LHCN-M2 (cell line): ENCODE measurements at regions not wholly inside any gene's neighbourhood (a gene's known extent, or its start where the extent isn't known, plus 50 kb on each side); places are given as distances from the start of the nearest gene placed in this dataset.
"Not testable (repeated sequence)": the region's sequence is repeated elsewhere in the genome, so short reads cannot be mapped to it uniquely, and the experiment has no call there.

Experiments
- DNase-seq: peaks from one replicate; pipeline ENCODE4 v3.0.0-alpha.2; 2012; ENCODE audit warnings: low read depth

- DNase-seq, result no peak
Measured at GRCh38 chr4:59704616-59705015, 1495.5 kb upstream of the ADGRL3 start.

GRCh38 chr4:59712470-59712869 is 1487.7 kb upstream of the ADGRL3 start:
- no peak for DNase-seq

GRCh38 chr4:59724286-59724685 is 1475.8 kb upstream of the ADGRL3 start:
- DNase-seq, result not testable (repeated sequence)

DNA sequence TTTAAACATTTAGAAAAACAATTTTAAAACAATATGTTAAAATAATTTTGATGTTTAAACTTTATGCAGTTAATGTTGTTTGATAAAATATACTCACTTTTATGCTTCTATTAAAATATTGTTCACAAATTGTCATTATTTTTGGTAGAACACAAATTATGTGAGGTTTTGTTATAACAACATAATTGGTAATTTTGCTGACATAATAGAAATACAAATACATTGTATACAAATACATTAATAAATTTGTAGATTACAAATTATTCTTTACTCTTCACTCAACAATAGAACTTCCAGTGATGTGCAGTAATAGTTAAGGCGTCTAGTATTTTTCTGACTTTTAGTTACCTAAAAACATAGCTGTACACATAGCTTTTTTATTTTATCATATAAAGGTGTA is 1472.4 kb upstream of the ADGRL3 start:
- DNase-seq, result no peak

GRCh38 chr4:59728496-59728895 is 1471.6 kb upstream of the ADGRL3 start:
- DNase-seq, result no peak

GRCh38 chr4:59729321-59729720 is 1470.8 kb upstream of the ADGRL3 start:
- DNase-seq, result no peak

DNA sequence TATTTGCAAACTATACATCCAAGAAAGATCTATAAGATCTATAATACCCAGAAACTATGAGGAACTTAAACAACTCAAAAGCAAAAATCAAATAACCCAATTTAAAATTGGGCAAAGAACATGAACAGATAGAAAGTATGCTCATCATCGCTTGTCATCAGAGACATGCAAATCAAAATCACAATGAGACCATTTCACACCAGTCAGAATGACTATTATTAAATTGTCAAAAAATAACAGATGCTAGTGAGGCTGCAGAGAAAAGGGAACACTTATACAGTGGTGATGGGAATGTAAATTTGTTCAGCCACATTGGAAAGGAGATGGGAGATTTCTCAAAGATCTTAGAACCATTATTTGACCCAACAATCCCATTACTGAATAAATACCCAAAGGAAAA is 1451.7 kb upstream of the ADGRL3 start:
- no peak for DNase-seq

GRCh38 chr4:59759082-59759825 is 1440.9 kb upstream of the ADGRL3 start:
- no peak for DNase-seq

DNA sequence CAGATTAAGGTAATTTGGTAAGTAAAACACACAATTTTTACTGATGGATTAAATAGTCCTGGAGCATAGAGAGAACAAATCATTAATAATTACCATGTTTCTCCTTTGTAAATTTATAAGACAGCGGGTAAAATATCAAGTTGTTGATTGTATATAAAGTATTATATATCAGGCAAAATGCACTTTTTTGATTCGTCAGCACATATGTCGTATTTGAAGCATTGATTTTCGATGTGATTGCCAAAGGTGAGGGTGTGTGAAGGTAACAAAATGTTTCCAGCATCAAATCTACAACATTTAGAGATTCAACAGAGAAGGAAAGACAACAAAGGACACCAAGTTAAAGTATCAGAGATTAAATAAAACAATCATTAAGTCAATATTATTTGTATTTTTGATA is 1437.8 kb upstream of the ADGRL3 start:
- no peak for DNase-seq

GRCh38 chr4:59770601-59771264 is 1429.4 kb upstream of the ADGRL3 start:
- DNase-seq, result no peak

DNA sequence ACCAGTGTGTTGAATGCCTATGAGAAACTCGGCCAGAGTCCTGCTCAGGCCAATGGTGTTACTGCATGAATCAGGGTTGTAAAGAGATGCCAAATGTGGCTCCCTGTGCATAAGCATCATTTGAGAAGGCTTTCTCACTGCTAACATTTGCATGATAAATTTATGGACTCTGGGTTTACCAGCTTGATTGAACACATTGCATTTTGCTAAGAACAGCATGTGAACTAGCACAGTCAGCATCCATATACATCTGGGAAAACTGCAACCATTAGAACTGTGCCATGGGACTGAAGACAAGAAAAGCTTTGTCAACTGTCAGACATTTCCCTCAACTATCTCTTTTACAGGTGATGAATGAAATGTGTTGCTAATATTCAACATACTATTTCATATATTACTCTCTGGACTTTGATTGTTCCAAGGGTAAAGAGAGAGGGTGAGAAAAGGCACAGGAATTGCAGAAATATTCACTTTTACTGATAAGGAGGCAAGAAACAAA is 1427.4 kb upstream of the ADGRL3 start:
- DNase-seq, result no peak

DNA sequence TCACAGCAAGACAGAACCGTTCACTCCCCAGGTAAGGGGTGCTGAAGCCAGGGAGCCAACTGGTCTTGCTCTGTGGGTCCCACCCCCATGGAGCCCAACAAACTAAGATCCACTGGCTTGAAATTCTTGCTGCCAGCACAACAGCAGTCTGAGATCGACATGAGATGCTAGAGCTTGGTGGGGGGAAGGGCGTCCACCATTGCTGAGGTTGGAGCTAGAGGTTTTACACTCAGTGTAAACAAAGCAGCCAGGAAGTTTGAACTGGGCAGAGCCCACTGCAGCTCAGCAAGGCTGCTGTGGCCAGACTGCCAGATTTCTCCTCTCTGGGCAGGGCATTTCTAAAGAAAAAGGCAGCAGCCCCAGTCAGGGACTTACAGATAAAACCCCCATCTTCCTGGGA is 1419.9 kb upstream of the ADGRL3 start:
- DNase-seq, result not testable (repeated sequence)

DNA sequence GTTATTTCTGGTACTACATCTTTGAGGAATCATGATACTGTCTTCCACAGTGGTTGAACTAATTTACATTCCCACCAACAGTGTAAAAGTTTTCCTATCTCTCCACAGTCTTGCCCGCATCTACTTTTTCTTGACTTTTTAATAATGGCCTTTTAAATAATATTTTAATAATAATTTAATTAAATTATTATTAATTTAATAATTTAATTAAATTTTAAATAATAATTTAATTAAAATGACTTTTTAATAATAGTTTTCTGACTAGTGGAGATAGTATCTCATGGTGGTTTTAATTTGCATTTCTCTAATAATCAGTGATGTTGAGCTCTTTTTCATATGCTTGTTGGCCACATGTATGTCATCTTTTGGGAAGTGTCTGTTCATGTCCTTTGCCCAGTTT is 1395.0 kb upstream of the ADGRL3 start:
- no peak for DNase-seq

- no peak for DNase-seq
Measured at GRCh38 chr4:59814402-59815010, 1385.6 kb upstream of the ADGRL3 start.

- peak; percentile 52 for DNase-seq
Measured at GRCh38 chr4:59818656-59819055, 1381.5 kb upstream of the ADGRL3 start.

DNA sequence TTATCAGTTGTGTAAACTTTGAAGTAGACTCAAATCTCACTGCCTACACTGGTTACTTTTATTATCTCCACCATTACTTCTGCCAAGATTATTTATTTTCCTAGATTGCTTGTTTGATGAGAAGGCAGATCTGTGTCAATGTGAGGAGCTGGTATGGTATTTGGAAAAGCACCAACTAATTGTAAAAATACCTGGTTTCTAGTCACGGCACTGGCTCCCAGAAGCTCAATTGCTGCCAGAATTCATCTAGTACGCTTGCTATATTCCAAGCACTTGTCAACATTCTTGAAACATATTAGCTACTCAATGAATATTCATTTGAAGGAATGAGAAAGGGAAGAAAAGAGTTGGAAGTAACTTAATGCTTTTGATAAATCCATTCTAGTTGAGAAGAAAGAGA is 1376.8 kb upstream of the ADGRL3 start:
- DNase-seq, result no peak

DNA sequence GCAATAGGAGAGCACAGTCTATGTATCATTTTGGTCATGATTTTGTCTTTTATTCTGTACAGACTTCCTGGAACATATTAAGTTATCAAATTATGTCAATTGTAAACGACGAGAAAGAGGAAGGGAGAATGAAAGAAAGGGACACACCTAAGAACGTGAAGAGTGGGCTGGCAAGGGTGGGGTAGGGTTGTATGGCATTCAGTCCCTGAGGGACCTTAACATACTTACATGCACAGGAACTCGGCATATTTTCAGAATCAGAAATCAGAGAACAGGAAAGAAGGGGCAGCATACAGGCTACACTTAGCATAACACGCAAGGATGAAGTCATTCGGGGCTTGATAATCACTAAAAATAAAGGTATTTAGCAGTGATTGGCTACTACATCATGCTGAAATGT is 1375.0 kb upstream of the ADGRL3 start:
- no peak for DNase-seq

DNA sequence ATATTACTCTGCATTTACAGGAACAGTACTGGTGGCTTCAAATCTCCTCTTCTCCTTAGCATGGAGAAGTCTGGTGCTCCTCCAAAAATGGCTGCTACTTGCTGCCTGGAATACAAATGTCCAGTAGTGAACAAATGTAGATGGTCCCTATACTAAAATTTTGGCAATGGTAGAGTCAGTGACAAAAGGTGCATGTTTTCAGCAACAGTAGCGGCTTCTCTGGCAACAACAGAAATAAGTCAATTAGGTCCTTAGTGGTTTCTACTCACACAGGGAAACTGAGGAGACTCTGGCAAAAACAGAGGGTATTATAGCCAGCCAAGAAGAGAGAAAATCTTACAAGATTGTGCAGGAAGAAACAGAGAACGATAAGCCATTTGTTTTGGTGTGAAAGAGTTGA is 1368.4 kb upstream of the ADGRL3 start:
- no peak for DNase-seq

DNA sequence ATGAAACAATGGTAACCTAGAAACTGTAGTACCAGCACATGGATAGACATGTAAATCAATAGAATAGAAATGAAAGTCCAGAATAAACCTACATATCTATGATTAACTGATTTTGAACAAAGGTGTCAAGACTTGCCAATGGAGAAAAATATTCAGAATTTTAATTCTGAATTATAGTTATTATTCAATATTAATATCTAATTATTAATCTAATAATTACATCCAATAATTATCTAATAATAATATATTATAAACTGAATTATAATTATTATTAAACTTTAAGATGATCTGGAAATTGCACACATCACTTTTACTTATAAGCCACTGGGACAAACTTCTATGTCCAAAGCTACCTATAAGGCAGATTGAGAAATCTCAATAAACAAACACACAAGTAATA is 1365.2 kb upstream of the ADGRL3 start:
- DNase-seq, result no peak

DNA sequence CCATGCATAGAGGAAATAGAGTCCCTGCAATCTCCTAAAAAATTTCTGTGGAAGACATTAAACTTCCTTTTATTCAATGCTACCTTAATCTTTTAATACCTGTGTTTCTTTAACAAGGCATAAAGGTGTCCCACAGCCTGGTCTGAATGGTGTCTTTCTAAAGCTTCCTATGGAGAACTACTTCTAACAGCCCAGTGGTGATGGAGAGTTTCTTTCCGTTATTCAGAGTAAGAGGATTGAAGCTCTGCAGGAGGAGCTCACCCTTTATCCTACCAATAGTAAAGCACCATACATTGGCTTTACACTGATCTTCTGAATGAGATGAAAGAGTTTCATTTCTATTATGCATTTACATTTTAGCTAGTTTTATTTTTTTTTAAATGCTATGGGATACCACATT is 1362.4 kb upstream of the ADGRL3 start:
- DNase-seq, result no peak

- DNase-seq, result no peak
Measured at GRCh38 chr4:59838236-59838635, 1361.9 kb upstream of the ADGRL3 start.

DNA sequence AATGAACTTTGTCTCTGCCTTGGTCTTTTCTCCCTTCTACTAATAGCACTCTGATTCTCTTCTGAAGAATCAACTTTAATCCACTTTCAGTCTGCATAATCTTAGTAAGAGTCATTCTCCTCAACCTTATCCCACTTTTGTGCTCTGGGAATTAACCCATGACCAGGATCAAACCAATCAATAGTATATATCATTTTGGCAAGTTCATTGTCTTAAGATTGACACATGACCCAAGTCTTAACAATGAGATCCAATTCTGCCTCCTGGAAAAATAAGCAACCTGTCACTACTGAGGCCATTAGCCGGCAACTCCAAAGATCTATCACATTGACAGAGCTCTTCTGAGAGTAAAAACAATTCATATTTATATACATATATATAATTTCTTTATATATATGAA is 1358.4 kb upstream of the ADGRL3 start:
- DNase-seq, result no peak

DNA sequence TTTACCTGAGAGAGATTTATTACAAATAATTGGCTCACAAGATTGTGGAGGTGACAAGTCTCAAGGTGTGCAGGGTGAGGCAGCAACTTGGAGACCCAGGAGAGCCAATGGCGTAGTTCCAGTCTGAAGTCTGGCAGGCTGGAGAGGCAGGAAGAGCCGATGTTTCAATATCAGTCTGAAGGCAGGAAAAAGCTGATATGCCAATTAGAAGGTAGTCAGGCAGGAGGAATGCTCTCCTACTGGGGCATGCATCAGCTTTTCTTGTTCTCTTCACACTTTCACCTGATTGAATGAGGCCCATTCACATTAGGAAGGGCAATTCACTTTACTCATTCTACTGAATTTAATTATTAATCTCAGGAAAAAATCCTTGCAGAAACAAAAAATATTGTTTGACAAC is 1351.7 kb upstream of the ADGRL3 start:
- DNase-seq, result no peak
